ENCODE measurements at regions not wholly inside any gene's neighbourhood (a gene's known extent, or its start where the extent isn't known, plus 50 kb on each side); places are given as distances from the start of the nearest gene placed in this dataset.

DNA sequence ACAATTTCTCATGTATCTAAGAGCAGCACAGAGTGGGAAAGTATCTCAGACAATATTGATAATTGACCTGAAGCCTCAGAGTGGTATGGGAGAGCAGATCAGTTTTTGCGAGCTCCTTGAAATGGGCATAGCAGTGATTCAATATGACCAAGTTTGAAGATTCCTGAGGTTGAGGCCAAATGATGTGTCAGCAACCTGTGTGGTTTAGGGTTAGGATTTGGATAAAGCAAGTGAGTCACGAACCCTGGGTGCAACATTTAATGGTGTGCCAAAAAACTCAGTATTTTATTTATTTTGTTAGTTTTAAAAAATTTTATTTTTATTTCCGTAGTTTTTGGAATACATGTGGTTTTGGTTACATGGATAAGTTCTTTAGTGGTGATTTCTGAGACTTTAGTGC, 92.5 kb upstream of the C21orf91 start:
- no peak overlapping the region for H3K27ac ChIP-seq (ENCODE audit: low read length)
- no peaks in the 10 kb centered on the region for H3K4me1 ChIP-seq (ENCODE audit: control insufficient read depth, insufficient read depth, low read length)
- H3K4me3 ChIP-seq (ENCODE audit: low read length), result no peak overlapping the region
- H3K27me3 ChIP-seq (ENCODE audit: control insufficient read depth, insufficient read depth, low read length), result no peaks in the 10 kb centered on the region
- 90% methylated on average over 2 of the region's 3 CpGs for WGBS (ENCODE audit: insufficient coverage, low lambda C conversion rate)
- DNase-seq, result no peak
- H3K9me3 ChIP-seq (ENCODE audit: control insufficient read depth, low read depth, low read length), result no peaks in the 10 kb centered on the region
- no peaks in the 10 kb centered on the region for H3K36me3 ChIP-seq (ENCODE audit: control insufficient read depth, insufficient read depth, low read length)

DNA sequence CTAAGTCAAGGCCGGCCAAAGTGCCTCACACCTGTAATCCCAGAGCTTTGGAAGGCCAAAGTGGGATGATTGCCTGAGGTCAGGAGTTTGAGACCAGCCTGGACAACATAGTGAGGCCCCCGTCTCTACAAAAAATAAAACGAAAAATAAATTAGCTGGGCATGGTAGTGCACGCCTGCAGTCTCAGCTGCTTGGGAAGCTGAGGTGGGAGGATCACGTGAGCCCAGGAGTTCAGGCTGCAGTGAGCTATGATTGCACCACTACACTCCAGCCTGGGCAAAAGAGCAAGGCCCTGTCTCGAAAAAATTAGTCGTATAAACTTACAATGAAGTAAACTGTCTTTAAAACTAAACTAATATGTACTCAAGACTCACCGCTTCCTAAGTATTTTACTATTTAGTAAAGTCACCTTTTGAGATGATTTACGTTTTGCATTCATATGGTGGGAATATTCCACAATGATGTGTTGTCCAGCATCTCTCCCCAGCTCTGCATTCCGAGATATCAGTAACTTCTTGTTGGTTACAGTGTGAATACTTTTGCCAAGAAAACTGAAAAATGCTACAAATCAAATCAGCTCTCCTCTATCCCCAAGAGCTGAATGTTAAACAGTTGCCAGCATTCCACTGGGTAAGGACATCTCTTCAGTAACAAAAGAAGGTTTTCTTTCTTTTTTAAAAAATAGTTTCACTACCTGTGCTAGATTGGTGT, 84.9 kb upstream of the C21orf91 start:
- Histone ChIP-seq H3K4me3 (ENCODE audit: low read length) (no peak overlapping the region), H3K4me1 (ENCODE audit: control insufficient read depth, insufficient read depth, low read length) (no peaks in the 10 kb centered on the region), H3K36me3 (ENCODE audit: control insufficient read depth, insufficient read depth, low read length) (no peaks in the 10 kb centered on the region), H3K27ac (ENCODE audit: low read length) (no peak overlapping the region), H3K9me3 (ENCODE audit: control insufficient read depth, low read depth, low read length) (no peaks in the 10 kb centered on the region), H3K27me3 (ENCODE audit: control insufficient read depth, insufficient read depth, low read length) (no peaks in the 10 kb centered on the region)
- no peak for DNase-seq
- 92% methylated on average over 2 of the region's 10 CpGs for WGBS (ENCODE audit: insufficient coverage, low lambda C conversion rate)

DNA sequence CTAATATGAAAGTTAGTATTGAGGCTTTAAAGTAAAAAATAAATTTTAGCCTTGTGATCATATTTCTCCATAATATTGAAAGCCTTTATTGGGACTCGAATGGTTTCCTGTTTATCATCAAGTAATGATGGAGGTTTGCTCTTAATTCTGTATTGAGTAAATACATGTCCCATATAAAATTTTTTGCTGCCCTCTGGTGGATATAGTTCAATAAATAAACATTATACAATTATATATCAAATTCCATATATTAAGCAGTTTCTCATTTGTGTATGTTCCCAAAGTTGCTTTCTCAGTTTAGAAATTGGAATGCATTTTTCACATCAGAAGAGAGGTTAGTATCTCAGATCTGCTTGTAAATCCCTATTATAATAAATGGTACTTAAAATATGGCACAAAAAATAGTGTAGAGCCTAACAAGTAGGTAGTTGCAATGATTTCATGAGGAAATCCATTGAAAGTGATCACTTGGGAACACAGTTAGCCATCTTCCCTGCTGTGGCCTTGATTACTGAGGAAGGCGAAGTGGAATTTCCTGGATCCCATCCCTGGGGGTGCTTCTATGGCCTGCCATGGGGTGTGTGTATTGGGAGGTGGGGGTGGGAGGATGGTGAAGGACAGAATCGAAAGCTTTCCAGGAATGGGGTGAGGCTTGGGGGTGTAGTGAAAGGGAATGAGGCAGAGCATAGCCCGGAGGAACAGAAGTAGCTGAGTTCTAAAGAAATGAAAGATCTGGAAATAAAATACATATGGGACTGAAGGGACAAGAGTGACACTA, 84.1 kb upstream of the C21orf91 start:
- no peak overlapping the region for H3K4me3 ChIP-seq (ENCODE audit: low read length)
- no peaks in the 10 kb centered on the region for H3K27me3 ChIP-seq (ENCODE audit: control insufficient read depth, insufficient read depth, low read length)
- H3K27ac ChIP-seq (ENCODE audit: low read length), result no peak overlapping the region
- no peak for DNase-seq
- no peaks in the 10 kb centered on the region for H3K36me3 ChIP-seq (ENCODE audit: control insufficient read depth, insufficient read depth, low read length)
- no peaks in the 10 kb centered on the region for H3K9me3 ChIP-seq (ENCODE audit: control insufficient read depth, low read depth, low read length)
- no peaks in the 10 kb centered on the region for H3K4me1 ChIP-seq (ENCODE audit: control insufficient read depth, insufficient read depth, low read length)
- WGBS (ENCODE audit: insufficient coverage, low lambda C conversion rate), result no CpG with 5 or more reads among the region's 4 CpGs

DNA sequence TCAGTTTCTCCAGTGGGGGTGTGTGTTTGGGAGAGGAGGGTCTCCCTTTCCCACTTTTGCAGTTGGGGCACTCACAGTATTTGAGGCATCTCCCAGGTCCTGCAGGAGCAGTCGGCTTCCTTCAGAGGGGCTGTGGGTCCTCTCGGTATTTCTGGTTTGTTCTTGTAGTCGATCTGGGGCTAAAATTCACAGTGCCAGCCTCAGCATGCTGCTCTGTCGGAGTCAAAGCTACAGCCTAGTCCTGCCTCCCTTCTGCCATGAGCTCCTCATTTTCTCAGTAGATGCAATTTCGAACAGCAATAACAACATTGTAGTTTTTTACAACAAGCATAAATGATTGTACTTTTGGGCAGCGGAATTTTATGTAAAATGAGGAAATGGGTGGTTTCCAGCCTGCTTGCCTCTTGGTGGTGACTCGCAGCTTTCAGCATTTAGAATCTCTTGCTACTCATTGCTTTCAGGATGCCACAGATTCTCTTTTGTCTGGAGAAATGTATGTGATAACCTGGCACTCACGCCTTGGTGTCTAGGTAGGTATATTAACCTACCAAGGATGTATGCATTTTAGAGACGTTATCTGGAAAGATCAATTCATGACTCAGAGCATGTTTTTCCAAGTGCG, 82.4 kb upstream of the C21orf91 start:
- H3K4me1 ChIP-seq (ENCODE audit: control insufficient read depth, insufficient read depth, low read length), result no peaks in the 10 kb centered on the region
- no peaks in the 10 kb centered on the region for H3K36me3 ChIP-seq (ENCODE audit: control insufficient read depth, insufficient read depth, low read length)
- DNase-seq, result no peak
- WGBS (ENCODE audit: insufficient coverage, low lambda C conversion rate), result 83% methylated on average over 1 of the region's 10 CpGs
- no peak overlapping the region for H3K4me3 ChIP-seq (ENCODE audit: low read length)
- no peaks in the 10 kb centered on the region for H3K9me3 ChIP-seq (ENCODE audit: control insufficient read depth, low read depth, low read length)
- no peaks in the 10 kb centered on the region for H3K27me3 ChIP-seq (ENCODE audit: control insufficient read depth, insufficient read depth, low read length)
- no peak overlapping the region for H3K27ac ChIP-seq (ENCODE audit: low read length)

DNA sequence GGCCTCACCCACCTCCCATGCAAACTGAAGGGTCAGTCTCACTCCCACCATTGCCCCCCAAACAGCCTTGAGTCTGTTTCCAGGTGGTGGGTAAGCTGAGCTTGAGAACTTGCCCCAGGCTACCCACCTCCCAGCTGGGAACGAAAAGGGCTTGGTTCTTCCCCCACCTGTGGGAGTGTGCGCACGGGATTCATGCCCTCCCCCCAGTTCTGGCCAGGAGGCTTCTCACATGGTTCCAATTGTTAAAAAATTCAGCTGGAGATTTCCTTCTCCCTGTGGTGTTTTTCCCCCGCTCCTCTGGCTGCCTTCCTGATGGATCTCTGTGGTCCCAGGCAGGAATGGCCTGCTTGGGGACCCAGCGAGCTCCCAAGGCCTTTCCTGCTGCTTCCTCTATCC, 81.8 kb upstream of the C21orf91 start:
- no peak for DNase-seq
- H3K4me1 ChIP-seq (ENCODE audit: control insufficient read depth, insufficient read depth, low read length), result no peaks in the 10 kb centered on the region
- H3K36me3 ChIP-seq (ENCODE audit: control insufficient read depth, insufficient read depth, low read length), result no peaks in the 10 kb centered on the region
- no CpG with 5 or more reads among the region's 5 CpGs for WGBS (ENCODE audit: insufficient coverage, low lambda C conversion rate)
- no peak overlapping the region for H3K4me3 ChIP-seq (ENCODE audit: low read length)
- H3K27me3 ChIP-seq (ENCODE audit: control insufficient read depth, insufficient read depth, low read length), result no peaks in the 10 kb centered on the region
- H3K9me3 ChIP-seq (ENCODE audit: control insufficient read depth, low read depth, low read length), result no peaks in the 10 kb centered on the region
- H3K27ac ChIP-seq (ENCODE audit: low read length), result no peak overlapping the region

DNA sequence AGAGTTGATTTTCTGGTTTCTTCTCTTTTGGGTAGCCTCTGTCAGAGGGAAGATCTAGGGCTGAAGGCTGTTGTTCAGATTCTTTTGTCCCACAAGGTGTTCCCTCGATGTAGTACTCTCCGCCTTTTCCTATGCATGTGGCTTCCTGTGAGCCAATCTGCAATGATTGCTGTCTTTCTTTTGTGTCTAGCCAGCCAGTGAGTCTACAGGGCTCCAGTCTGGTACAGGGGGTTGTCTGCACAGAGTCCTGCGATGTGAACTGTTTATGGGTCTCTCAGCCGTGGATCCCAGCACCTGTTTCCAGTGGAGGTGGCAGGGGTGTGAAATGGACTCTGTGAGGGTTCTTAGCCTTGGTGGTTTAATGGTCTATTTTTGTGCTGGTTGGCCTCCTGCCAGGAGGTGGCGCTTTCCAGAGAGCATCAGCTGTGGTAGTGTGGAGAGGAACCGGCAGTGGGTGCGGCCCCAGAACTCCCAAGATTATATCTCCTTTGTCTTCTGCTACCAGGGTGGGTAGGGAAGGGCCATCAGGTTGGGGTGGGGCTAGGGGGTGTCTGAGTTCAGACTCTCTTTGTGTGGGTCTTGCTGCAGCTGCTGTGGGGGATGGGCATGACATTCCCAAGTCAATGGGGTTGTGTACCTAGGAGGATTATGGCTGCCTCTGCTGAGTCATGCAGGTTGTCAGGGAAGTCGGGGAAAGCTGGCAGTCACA, 81.3 kb upstream of the C21orf91 start:
- H3K27ac ChIP-seq (ENCODE audit: low read length), result no peak overlapping the region
- H3K4me1 ChIP-seq (ENCODE audit: control insufficient read depth, insufficient read depth, low read length), result no peaks in the 10 kb centered on the region
- no peak for DNase-seq
- H3K9me3 ChIP-seq (ENCODE audit: control insufficient read depth, low read depth, low read length), result no peaks in the 10 kb centered on the region
- H3K4me3 ChIP-seq (ENCODE audit: low read length), result no peak overlapping the region
- WGBS (ENCODE audit: insufficient coverage, low lambda C conversion rate), result no CpG with 5 or more reads among the region's 8 CpGs
- H3K27me3 ChIP-seq (ENCODE audit: control insufficient read depth, insufficient read depth, low read length), result no peaks in the 10 kb centered on the region
- no peaks in the 10 kb centered on the region for H3K36me3 ChIP-seq (ENCODE audit: control insufficient read depth, insufficient read depth, low read length)

DNA sequence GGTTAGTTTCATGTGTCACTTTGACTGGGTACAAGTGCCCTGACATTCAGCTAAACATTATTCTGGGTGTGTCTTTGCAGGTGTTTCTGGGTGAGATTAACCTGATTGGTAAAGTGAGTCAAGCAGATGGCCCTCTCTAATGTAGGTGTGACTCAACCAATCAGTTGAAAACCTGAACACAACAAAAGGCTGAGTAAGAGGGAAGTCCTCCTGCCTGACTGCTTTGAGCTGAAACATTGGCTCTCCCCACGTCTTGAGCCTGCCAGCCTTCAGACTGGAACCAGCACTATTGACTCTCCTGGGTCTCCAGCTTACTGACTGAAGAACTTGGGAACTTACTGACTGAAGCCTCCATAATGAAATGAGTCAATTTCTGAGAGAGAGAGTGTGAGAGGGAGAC, 70.0 kb upstream of the C21orf91 start:
- Histone ChIP-seq H3K36me3 (ENCODE audit: control insufficient read depth, insufficient read depth, low read length) (no peaks in the 10 kb centered on the region), H3K27ac (ENCODE audit: low read length) (no peak overlapping the region), H3K9me3 (ENCODE audit: control insufficient read depth, low read depth, low read length) (no peaks in the 10 kb centered on the region), H3K4me3 (ENCODE audit: low read length) (no peak overlapping the region), H3K27me3 (ENCODE audit: control insufficient read depth, insufficient read depth, low read length) (no peaks in the 10 kb centered on the region), H3K4me1 (ENCODE audit: control insufficient read depth, insufficient read depth, low read length) (no peaks in the 10 kb centered on the region)
- no CpG with 5 or more reads among the region's 1 CpG for WGBS (ENCODE audit: insufficient coverage, low lambda C conversion rate)
- DNase-seq, result no peak

DNA sequence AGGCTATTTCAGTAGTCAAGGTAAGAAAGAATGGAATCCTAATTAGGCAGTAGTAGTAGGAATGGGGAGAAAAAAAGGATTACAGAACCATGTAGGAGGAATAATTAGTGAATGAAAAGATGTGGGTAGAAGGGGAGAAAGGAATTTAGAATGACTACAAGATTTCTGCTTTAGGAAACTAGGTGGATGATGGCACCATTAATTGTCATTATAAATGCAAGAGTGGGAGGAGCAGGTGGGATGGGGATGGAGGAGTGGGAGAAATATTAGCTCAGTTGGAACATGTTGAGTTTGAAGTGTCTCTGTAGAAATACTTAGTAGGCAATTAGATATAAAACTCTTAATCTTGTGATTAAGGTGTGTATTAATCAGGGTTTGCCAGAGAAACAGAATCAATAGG, 50.0 kb upstream of the C21orf91 start:
- Histone ChIP-seq H3K4me3 (ENCODE audit: low read length) (no peak overlapping the region), H3K27ac (ENCODE audit: low read length) (no peak overlapping the region), H3K36me3 (ENCODE audit: control insufficient read depth, insufficient read depth, low read length) (no peaks in the 10 kb centered on the region), H3K4me1 (ENCODE audit: control insufficient read depth, insufficient read depth, low read length) (no peaks in the 10 kb centered on the region), H3K27me3 (ENCODE audit: control insufficient read depth, insufficient read depth, low read length) (no peaks in the 10 kb centered on the region), H3K9me3 (ENCODE audit: control insufficient read depth, low read depth, low read length) (no peaks in the 10 kb centered on the region)
- no peak for DNase-seq
